A673 (cell line): ENCODE measurements at regions not wholly inside any gene's neighbourhood (a gene's known extent, or its start where the extent isn't known, plus 50 kb on each side); places are given as distances from the start of the nearest gene placed in this dataset.

Source experiments
- BruUV-seq: library from RNA; stranded (reverse); fragments of 400-500 nt; replicated peaks from 2 replicates; lab custom pipeline; 2021; lab: Mats Ljungman, UMichigan
- CTCF ChIA-PET: fragments of 300-600 bp; sonication (Branson Sonifier 250); formaldehyde crosslinking; loops from one replicate; lab custom pipeline; 2022; ENCODE audit warnings: antibody characterized with exemption; lab: Charles Lee
- POLR2A ChIA-PET: fragments of 300-600 bp; sonication (Branson Sonifier 250); formaldehyde crosslinking; loops from one replicate; lab custom pipeline; 2022; ENCODE audit warnings: antibody characterized with exemption; ENCODE audit not compliant: low non-redundant PET; lab: Charles Lee
- DNase-seq: peaks from one replicate; pipeline ENCODE4 v3.0.0-alpha.2; 2015; ENCODE audit warnings: low spot score
- H3K27ac ChIP-seq: fragments of 200-600 bp; sonication (generic); 2 replicates; pipeline ENCODE4 v1.5.1; 2016; ENCODE audit warnings: mixed run types, low read depth, mild to moderate bottlenecking, mixed read lengths, antibody characterized with exemption, low read length; ENCODE audit not compliant: poor library complexity, severe bottlenecking
- H3K27me3 ChIP-seq: fragments of 200-600 bp; sonication (generic); replicated peaks from 2 replicates; pipeline ENCODE4 v1.6.1; 2017; ENCODE audit warnings: mixed run types, low read depth, mild to moderate bottlenecking, mixed read lengths, antibody characterized with exemption, low read length; ENCODE audit not compliant: insufficient read depth, poor library complexity
- H3K36me3 ChIP-seq: fragments of 200-600 bp; sonication (generic); 2 replicates; pipeline ENCODE4 v1.6.1; 2016; ENCODE audit warnings: mixed run types, mild to moderate bottlenecking, mixed read lengths, antibody characterized with exemption, low read length; ENCODE audit not compliant: insufficient read depth, poor library complexity, severe bottlenecking
- H3K4me1 ChIP-seq: fragments of 200-600 bp; sonication (generic); 2 replicates; pipeline ENCODE4 v1.6.1; 2017; ENCODE audit warnings: mixed run types, mild to moderate bottlenecking, mixed read lengths, antibody characterized with exemption, low read length; ENCODE audit not compliant: insufficient read depth, poor library complexity, severe bottlenecking
- H3K4me3 ChIP-seq: fragments of 200-600 bp; sonication (generic); 2 replicates; pipeline ENCODE4 v1.5.1; 2016; ENCODE audit warnings: low read depth, mixed run types, mild to moderate bottlenecking, mixed read lengths, low read length; ENCODE audit not compliant: poor library complexity, severe bottlenecking
- H3K9me3 ChIP-seq: fragments of 200-600 bp; sonication (generic); 2 replicates; pipeline ENCODE4 v1.6.1; 2016; ENCODE audit warnings: mixed run types, low read depth, mild to moderate bottlenecking, mixed read lengths, antibody characterized with exemption, low read length; ENCODE audit not compliant: poor library complexity, severe bottlenecking
- CTCF ChIP-seq: fragments of 300-800, 200-600 bp; sonication (generic); conservative IDR thresholded peaks from 2 replicates; pipeline ENCODE4 v1.5.1; 2017; ENCODE audit warnings: low read depth, mild to moderate bottlenecking, antibody characterized with exemption, low read length, moderate library complexity, mixed read lengths
- EZH2 ChIP-seq: fragments of 200-600 bp; sonication (generic); IDR thresholded peaks from 2 replicates; pipeline ENCODE4 v1.6.1; 2017; ENCODE audit warnings: borderline replicate concordance, low read depth, mild to moderate bottlenecking, mixed read lengths, antibody characterized with exemption, low read length; ENCODE audit not compliant: poor library complexity, severe bottlenecking
- intact Hi-C: fragments of 100-400 bp; cut with micrococcal nuclease; formaldehyde crosslinking; loops from one replicate; pipeline ENCODE4 v1.10.0; 2022; ENCODE audit not compliant: unreplicated experiment

GRCh38 chr15:37771465-37771864 lies 163.0 kb upstream of the TMCO5A start:
- Histone ChIP-seq H3K4me3 (no peak overlapping the region), H3K36me3 (no peaks in the 10 kb centered on the region), H3K27ac (no peak overlapping the region), H3K27me3 (no peaks in the 10 kb centered on the region), H3K9me3 (no peaks in the 10 kb centered on the region), H3K4me1 (peaks cover 18% of the 10 kb centered on the region)
- POLR2A ChIA-PET: no interaction called here
- CTCF ChIA-PET: no interaction called here
- DNase-seq: peak; percentile 85
- no TSS peak for BruUV-seq
- no peak for TF ChIP-seq EZH2
- TF ChIP-seq CTCF: no peak
- intact Hi-C loops: no loop called here

GRCh38 chr15:37773111-37773860 lies 161.2 kb upstream of the TMCO5A start:
- Histone ChIP-seq H3K4me1 (peaks cover 14% of the 10 kb centered on the region), H3K27me3 (no peaks in the 10 kb centered on the region), H3K9me3 (no peaks in the 10 kb centered on the region), H3K4me3 (no peak overlapping the region), H3K36me3 (no peaks in the 10 kb centered on the region), H3K27ac (no peak overlapping the region)
- ChIA-PET CTCF (no interaction called here), POLR2A (no interaction called here)
- DNase-seq: no peak
- no TSS peak for BruUV-seq
- intact Hi-C loops: no loop called here
- TF ChIP-seq CTCF: no peak
- no peak for TF ChIP-seq EZH2

GRCh38 chr15:37774961-37775360 lies 159.5 kb upstream of the TMCO5A start:
- no peaks in the 10 kb centered on the region for H3K36me3 ChIP-seq
- BruUV-seq: no TSS peak
- no peak for DNase-seq
- no peak overlapping the region for H3K4me3 ChIP-seq
- intact Hi-C loops: no loop called here
- no peaks in the 10 kb centered on the region for H3K27me3 ChIP-seq
- ChIA-PET CTCF (no interaction called here), POLR2A (no interaction called here)
- no peak for TF ChIP-seq CTCF
- no peak for TF ChIP-seq EZH2
- peaks cover 14% of the 10 kb centered on the region for H3K4me1 ChIP-seq
- no peaks in the 10 kb centered on the region for H3K9me3 ChIP-seq
- no peak overlapping the region for H3K27ac ChIP-seq
